ENCODE measurements at regions not wholly inside any gene's neighbourhood (a gene's known extent, or its start where the extent isn't known, plus 50 kb on each side); places are given as distances from the start of the nearest gene placed in this dataset.

DNA sequence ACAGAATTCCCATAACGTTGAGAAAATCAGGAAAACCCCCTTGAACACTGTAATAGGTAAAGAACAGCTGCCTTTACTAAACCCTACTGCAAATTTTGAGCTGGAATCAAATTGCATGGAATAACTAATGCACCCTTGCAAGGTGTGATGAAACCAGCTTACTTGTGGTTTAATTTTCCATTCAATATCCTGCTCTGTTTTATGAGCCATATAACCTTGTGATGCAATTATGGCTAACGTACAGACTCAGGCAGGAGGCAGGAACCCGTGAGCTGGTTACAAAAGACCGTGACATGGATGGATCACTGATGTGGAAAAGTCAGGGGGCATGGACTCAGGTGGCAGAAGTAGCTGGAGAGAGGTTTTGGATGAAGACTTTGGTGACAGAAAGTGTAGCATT lies 438.6 kb downstream of the COG6 start:
- H2AFZ ChIP-seq (ENCODE audit: low read length): no peak overlapping the region
- no peak overlapping the region for H3K4me3 ChIP-seq (ENCODE audit: low read depth, low read length, poor library complexity, severe bottlenecking)
- H4K20me1 ChIP-seq (ENCODE audit: insufficient read depth, low read length): no peaks in the 10 kb centered on the region
- H3K36me3 ChIP-seq (ENCODE audit: insufficient read depth, low read length): peaks cover under 1% of the 10 kb centered on the region; the same call in 1 of the 2 replicates
- H3K4me1 ChIP-seq (ENCODE audit: insufficient read depth, low read length, poor library complexity, severe bottlenecking): peaks cover 15% of the 10 kb centered on the region
- no peak for TF ChIP-seq EZH2phosphoT487 (IDR thresholded peaks at IDR 0.05; ENCODE audit: borderline replicate concordance, low read depth, low read length)
- TF ChIP-seq, protein P1, sequence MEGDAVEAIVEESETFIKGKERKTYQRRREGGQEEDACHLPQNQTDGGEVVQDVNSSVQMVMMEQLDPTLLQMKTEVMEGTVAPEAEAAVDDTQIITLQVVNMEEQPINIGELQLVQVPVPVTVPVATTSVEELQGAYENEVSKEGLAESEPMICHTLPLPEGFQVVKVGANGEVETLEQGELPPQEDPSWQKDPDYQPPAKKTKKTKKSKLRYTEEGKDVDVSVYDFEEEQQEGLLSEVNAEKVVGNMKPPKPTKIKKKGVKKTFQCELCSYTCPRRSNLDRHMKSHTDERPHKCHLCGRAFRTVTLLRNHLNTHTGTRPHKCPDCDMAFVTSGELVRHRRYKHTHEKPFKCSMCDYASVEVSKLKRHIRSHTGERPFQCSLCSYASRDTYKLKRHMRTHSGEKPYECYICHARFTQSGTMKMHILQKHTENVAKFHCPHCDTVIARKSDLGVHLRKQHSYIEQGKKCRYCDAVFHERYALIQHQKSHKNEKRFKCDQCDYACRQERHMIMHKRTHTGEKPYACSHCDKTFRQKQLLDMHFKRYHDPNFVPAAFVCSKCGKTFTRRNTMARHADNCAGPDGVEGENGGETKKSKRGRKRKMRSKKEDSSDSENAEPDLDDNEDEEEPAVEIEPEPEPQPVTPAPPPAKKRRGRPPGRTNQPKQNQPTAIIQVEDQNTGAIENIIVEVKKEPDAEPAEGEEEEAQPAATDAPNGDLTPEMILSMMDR (conservative IDR thresholded peaks at IDR 0.05; ENCODE audit: low read length): no peak
- no peak overlapping the region for H3K27ac ChIP-seq (ENCODE audit: low read depth, low read length, poor library complexity, severe bottlenecking)
- ChIA-PET CTCF (ENCODE audit: unreplicated experiment) (no interaction called here), POLR2A (interaction anchor here (0.8 to 1.0 kb wide), 2 partner anchors 12 to 33 kb away, joined by 3 read pairs; no protein-coding TSS in a partner anchor)
- H3K9me2 ChIP-seq (ENCODE audit: insufficient read depth, low read length): no peaks in the 10 kb centered on the region
- intact Hi-C loops (cut with micrococcal nuclease; ENCODE audit: unreplicated experiment): no loop called here
- no peaks in the 10 kb centered on the region for H3K79me2 ChIP-seq (ENCODE audit: insufficient read depth, low read depth, low read length)
- no TSS peak for BruUV-seq (replicated peaks)
- no peak overlapping the region for H3K4me2 ChIP-seq (ENCODE audit: low read length)
- no peak for DNase-seq (ENCODE audit: low spot score)
- peaks cover 3% of the 10 kb centered on the region; the same call in 1 of the 2 replicates for H3K9me3 ChIP-seq (ENCODE audit: low read length)

- Histone ChIP-seq H2AFZ (ENCODE audit: low read length) (no peak overlapping the region; the same call in 1 of the 2 replicates), H3K4me2 (ENCODE audit: low read length) (no peak overlapping the region), H3K79me2 (ENCODE audit: insufficient read depth, low read depth, low read length) (no peaks in the 10 kb centered on the region), H3K27ac (ENCODE audit: low read depth, low read length, poor library complexity, severe bottlenecking) (no peak overlapping the region), H3K9me2 (ENCODE audit: insufficient read depth, low read length) (no peaks in the 10 kb centered on the region), H3K4me3 (ENCODE audit: low read depth, low read length, poor library complexity, severe bottlenecking) (no peak overlapping the region), H3K4me1 (ENCODE audit: insufficient read depth, low read length, poor library complexity, severe bottlenecking) (peaks cover 16% of the 10 kb centered on the region), H3K36me3 (ENCODE audit: insufficient read depth, low read length) (peaks cover 6% of the 10 kb centered on the region; the same call in 1 of the 2 replicates), H3K9me3 (ENCODE audit: low read length) (peaks cover 16% of the 10 kb centered on the region), H4K20me1 (ENCODE audit: insufficient read depth, low read length) (no peaks in the 10 kb centered on the region)
- ChIA-PET CTCF (ENCODE audit: unreplicated experiment) (no interaction called here), POLR2A (interaction anchor here (0.6 kb wide), 1 partner anchor 73 kb away, joined by 3 read pairs; no protein-coding TSS in a partner anchor)
- no peak for DNase-seq (ENCODE audit: low spot score)
- intact Hi-C loops (cut with micrococcal nuclease; ENCODE audit: unreplicated experiment): no loop called here
- TF ChIP-seq, protein P1 (conservative IDR thresholded peaks at IDR 0.05; ENCODE audit: low read length): no peak
- TF ChIP-seq EZH2phosphoT487 (IDR thresholded peaks at IDR 0.05; ENCODE audit: borderline replicate concordance, low read depth, low read length): no peak
- BruUV-seq (replicated peaks): no TSS peak
Observed at GRCh38 chr13:40095695-40096356, 440.4 kb downstream of the COG6 start.

- Histone ChIP-seq H3K9me2 (ENCODE audit: insufficient read depth, low read length) (no peaks in the 10 kb centered on the region), H3K27ac (ENCODE audit: low read depth, low read length, poor library complexity, severe bottlenecking) (no peak overlapping the region), H3K79me2 (ENCODE audit: insufficient read depth, low read depth, low read length) (no peaks in the 10 kb centered on the region), H3K9me3 (ENCODE audit: low read length) (peaks cover 16% of the 10 kb centered on the region), H3K4me1 (ENCODE audit: insufficient read depth, low read length, poor library complexity, severe bottlenecking) (peaks cover 22% of the 10 kb centered on the region), H3K4me2 (ENCODE audit: low read length) (peak overlapping the region; percentile 10; the same call in 1 of the 2 replicates), H3K4me3 (ENCODE audit: low read depth, low read length, poor library complexity, severe bottlenecking) (no peak overlapping the region), H2AFZ (ENCODE audit: low read length) (peak overlapping the region; percentile 4; the same call in 1 of the 2 replicates), H4K20me1 (ENCODE audit: insufficient read depth, low read length) (no peaks in the 10 kb centered on the region), H3K36me3 (ENCODE audit: insufficient read depth, low read length) (peaks cover 6% of the 10 kb centered on the region; the same call in 1 of the 2 replicates)
- ChIA-PET CTCF (ENCODE audit: unreplicated experiment) (interaction anchor here (0.6 kb wide), 1 partner anchor 20 kb away, joined by 3 read pairs; no protein-coding TSS in a partner anchor), POLR2A (interaction anchor here (0.6 to 0.7 kb wide), 2 partner anchors 128 to 335 kb away, joined by 3 read pairs; no protein-coding TSS in a partner anchor)
- no TSS peak for BruUV-seq (replicated peaks)
- DNase-seq (ENCODE audit: low spot score): peak; percentile 63
- TF ChIP-seq, protein P1 (conservative IDR thresholded peaks at IDR 0.05; ENCODE audit: low read length): no peak
- no peak for TF ChIP-seq EZH2phosphoT487 (IDR thresholded peaks at IDR 0.05; ENCODE audit: borderline replicate concordance, low read depth, low read length)
- intact Hi-C loops (cut with micrococcal nuclease; ENCODE audit: unreplicated experiment): no loop called here
Observed at GRCh38 chr13:40096357-40096901, 441.0 kb downstream of the COG6 start.
